Liver (tissue), 3 donors: ENCODE measurements at regions not wholly inside any gene's neighbourhood (a gene's known extent, or its start where the extent isn't known, plus 50 kb on each side); places are given as distances from the start of the nearest gene placed in this dataset.

Experiments
- CTCF ChIP-seq: fragments of 150-350 bp; IDR thresholded peaks from 2 replicates; pipeline ENCODE4 v1.5.1; 2017; ENCODE audit warnings: improper control_type of control experiment, low read depth, low read length; ENCODE audit not compliant: missing input control
- JUND ChIP-seq, 2 donors: IDR thresholded peaks; 2 replicates each; pipeline ENCODE4 v1.6.1; 2016; ENCODE audit warnings: antibody characterized with exemption in 2 of 2
- REST ChIP-seq: IDR thresholded peaks from 2 replicates; pipeline ENCODE4 v1.6.1; 2016; ENCODE audit warnings: antibody characterized with exemption, mild to moderate bottlenecking
- ZBTB33 ChIP-seq: IDR thresholded peaks from 2 replicates; pipeline ENCODE4 v1.6.1; 2016; ENCODE audit warnings: antibody characterized with exemption
- donor health status: healthy.
- donor health status: healthy.

- TF ChIP-seq CTCF: no peak
- no peak for TF ChIP-seq JUND (IDR thresholded peaks at IDR 0.05)
- TF ChIP-seq ZBTB33: no peak
- TF ChIP-seq REST: no peak
Measured at GRCh38 chr1:194062526-194062925, 876.1 kb upstream of the B3GALT2 start.
